GM20000 (cell line): ENCODE measurements at regions not wholly inside any gene's neighbourhood (a gene's known extent, or its start where the extent isn't known, plus 50 kb on each side); places are given as distances from the start of the nearest gene placed in this dataset.

ENCODE experiments used
- DNase-seq: peaks from one replicate; pipeline ENCODE4 v3.0.0; 2012; ENCODE audit warnings: low spot score
- CTCF ChIP-seq: IDR thresholded peaks from 2 replicates; pipeline ENCODE4 v1.5.1; 2012; ENCODE audit warnings: mild to moderate bottlenecking, control low read depth; ENCODE audit errors: extremely low read depth, missing control alignments

DNA sequence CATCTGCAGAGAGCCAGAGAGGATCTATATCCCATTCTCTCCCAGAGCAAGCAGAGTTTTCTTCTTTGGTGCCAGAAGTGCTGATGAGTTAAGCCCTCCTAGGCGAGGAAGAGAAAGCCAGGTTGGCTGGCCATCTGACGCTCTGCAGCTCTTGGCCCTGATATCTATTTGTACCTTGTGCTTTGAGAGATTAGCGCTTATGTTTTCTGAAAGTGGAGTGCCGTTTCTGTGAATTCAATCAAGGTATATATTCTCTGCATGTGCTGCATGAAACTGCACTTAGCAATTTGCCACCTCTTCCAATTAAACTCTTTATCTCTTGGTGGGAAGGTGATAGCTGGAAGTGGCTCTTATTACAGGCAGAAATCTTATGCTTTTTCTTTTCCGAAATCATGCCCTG, 177.5 kb downstream of the LPIN1 start:
- no peak for TF ChIP-seq CTCF

DNA sequence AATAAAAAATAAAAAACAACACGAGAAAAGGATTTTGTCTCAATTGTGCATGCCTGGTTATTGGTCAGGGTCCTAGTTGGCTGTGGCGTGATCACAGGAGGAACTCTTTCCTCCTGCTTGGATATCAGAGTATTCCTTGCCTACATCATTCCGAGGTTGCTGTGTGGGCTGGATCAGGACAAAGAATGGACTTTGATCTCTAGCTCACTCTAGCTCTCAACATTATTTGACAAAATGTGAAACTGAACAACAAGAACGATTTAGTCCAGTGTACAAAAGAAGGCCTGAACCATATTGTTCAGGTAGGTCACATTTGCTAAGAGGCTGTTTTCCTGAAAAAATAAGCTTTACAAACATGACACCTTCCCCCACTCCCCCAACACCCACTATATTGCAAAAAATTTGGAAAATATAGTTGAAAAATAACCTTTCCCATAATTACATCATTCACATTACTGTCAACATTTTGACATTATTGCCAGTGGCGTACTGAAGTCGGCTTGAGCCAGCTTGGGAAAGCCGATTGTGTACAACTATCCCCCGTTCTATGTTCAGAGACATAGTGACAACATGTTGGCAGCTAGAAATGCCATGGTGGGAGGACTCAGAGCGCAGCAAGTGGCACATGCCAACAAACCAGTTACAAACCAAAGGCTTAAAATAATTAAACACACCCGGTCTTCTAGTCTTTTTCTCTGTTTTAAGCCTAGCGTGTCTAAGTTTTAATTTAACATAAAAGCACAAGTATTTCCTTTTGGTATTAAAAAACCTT, 179.0 kb downstream of the LPIN1 start:
- no peak for DNase-seq
- no peak for TF ChIP-seq CTCF

More for the DNA sequence above, 177.5 kb downstream of the LPIN1 start:
- DNase-seq, result no peak

DNA sequence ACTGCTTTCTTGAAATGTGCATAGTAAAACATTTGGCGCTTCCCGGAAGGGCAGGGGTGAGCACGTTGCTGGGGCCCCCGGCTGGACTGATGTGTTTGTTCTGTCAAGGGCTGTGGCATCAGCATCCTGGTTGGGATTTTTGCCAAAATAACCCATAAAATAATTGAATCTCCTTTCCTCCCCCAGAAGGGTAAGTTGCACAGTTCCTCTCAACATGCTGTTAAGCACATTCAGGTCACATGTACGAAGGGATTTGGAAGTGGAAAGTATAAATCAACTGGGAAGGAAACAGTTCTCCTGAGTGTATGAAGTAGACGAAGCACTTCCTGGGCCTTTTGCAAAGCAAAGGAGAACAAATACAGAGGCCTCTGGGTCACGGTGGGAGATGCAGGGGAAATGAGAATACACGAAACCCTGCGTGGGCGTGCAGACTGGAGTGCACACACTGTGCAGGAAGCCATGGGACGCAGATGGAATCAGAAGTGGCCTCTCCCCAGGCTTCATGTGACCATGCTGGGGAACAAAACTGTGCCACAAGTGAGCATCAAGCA, 183.9 kb downstream of the LPIN1 start:
- TF ChIP-seq CTCF, result no peak
- DNase-seq, result no peak

DNA sequence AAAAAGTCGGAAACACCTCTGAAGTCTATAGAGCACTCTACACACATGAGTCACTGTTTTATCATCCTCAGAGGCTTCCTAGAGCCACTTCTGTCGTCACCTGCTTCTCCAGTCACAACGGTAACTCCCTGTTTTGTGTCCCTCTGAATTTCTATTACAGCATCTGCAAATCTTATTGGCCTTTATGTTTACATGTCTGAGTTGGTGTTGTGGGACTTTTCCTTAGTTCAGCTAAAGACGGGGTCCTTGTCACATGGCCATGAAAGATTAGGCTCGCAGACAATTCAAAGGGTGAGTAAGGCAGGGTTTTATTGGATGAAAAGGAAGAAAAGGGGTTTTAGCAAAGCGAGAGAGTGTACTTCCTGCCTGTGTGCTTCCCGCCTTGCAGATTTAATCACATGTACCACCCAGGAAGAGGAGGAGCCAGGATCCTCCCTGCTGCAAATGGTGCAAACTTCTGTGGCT, 185.6 kb downstream of the LPIN1 start:
- no peak for DNase-seq
- TF ChIP-seq CTCF, result no peak

- no peak for DNase-seq
- TF ChIP-seq CTCF, result no peak
Measured at GRCh38 chr2:11932962-11933361, 186.5 kb downstream of the LPIN1 start.

DNA sequence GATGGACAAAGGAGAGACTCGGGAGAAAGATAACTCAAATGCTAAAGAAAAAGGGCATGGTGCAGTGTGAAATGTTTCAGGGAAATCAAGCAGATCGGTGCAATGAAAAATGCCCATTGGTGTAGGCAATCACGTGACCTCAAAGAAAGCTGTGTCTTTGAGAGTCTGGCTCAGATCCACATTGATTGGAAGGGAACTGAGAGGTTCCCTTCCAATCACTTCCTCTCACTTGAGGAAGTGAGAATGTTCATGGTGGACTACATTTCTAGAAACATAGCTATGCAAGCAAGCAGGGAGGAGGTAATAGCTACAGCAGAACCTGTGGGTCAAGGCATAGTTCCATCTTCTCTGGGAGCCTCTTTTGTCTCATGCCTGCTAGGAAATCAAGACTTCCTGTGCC, 187.4 kb downstream of the LPIN1 start:
- peak; percentile 23 for DNase-seq

GRCh38 chr2:11936761-11937160, 190.3 kb downstream of the LPIN1 start:
- DNase-seq, result no peak
- no peak for TF ChIP-seq CTCF

More for the DNA sequence above, 187.4 kb downstream of the LPIN1 start:
- TF ChIP-seq CTCF, result no peak
